Neural cell (in vitro differentiated cells): ENCODE measurements at regions not wholly inside any gene's neighbourhood (a gene's known extent, or its start where the extent isn't known, plus 50 kb on each side); places are given as distances from the start of the nearest gene placed in this dataset.

Experiments used
- CTCF ChIP-seq: fragments of 450-650 bp; IDR thresholded peaks from 2 replicates; pipeline ENCODE4 v1.5.1; 2014; ENCODE audit warnings: antibody characterized with exemption, mild to moderate bottlenecking, moderate library complexity; ENCODE audit not compliant: poor library complexity, severe bottlenecking
- EP300 ChIP-seq: fragments of 450-650 bp; conservative IDR thresholded peaks from 2 replicates; pipeline ENCODE4 v1.6.1; 2014; ENCODE audit warnings: antibody characterized with exemption, mild to moderate bottlenecking, moderate library complexity; ENCODE audit not compliant: poor library complexity, severe bottlenecking
- EZH2 ChIP-seq: fragments of 200-600, 300-800 bp; shearing (Covaris generic), sonication (generic); IDR thresholded peaks from 2 replicates; pipeline ENCODE4 v1.6.1; 2014; ENCODE audit warnings: antibody characterized with exemption, low read length, borderline replicate concordance, mild to moderate bottlenecking; ENCODE audit not compliant: insufficient read depth, poor library complexity, severe bottlenecking
- MXI1 ChIP-seq: fragments of 450-650 bp; conservative IDR thresholded peaks from 2 replicates; pipeline ENCODE4 v1.6.1; 2014; ENCODE audit warnings: antibody characterized with exemption, mild to moderate bottlenecking; ENCODE audit not compliant: poor library complexity, severe bottlenecking
- POLR2AphosphoS5 ChIP-seq: IDR thresholded peaks from 2 replicates; pipeline ENCODE4 v1.6.1; 2012
- RAD21 ChIP-seq: fragments of 450-650 bp; conservative IDR thresholded peaks from 2 replicates; pipeline ENCODE4 v1.6.1; 2014; ENCODE audit warnings: antibody characterized with exemption, mild to moderate bottlenecking, moderate library complexity
- SMC3 ChIP-seq: fragments of 450-650 bp; conservative IDR thresholded peaks from 2 replicates; pipeline ENCODE4 v1.6.1; 2014; ENCODE audit warnings: antibody characterized with exemption, mild to moderate bottlenecking, moderate library complexity; ENCODE audit not compliant: poor library complexity
- TAF1 ChIP-seq: IDR thresholded peaks from 2 replicates; pipeline ENCODE4 v1.6.1; 2012; ENCODE audit warnings: low read depth
- TF ChIP-seq, protein P1 (sequence below): IDR thresholded peaks from 2 replicates; pipeline ENCODE4 v1.6.1; 2012; ENCODE audit warnings: borderline replicate concordance

- no peak for TF ChIP-seq CTCF
- TF ChIP-seq EP300 = no peak
- TF ChIP-seq EZH2 = no peak
- no peak for TF ChIP-seq TAF1
- TF ChIP-seq POLR2AphosphoS5 = no peak
- TF ChIP-seq MXI1 = no peak
- TF ChIP-seq SMC3 = no peak
- TF ChIP-seq, protein P1, sequence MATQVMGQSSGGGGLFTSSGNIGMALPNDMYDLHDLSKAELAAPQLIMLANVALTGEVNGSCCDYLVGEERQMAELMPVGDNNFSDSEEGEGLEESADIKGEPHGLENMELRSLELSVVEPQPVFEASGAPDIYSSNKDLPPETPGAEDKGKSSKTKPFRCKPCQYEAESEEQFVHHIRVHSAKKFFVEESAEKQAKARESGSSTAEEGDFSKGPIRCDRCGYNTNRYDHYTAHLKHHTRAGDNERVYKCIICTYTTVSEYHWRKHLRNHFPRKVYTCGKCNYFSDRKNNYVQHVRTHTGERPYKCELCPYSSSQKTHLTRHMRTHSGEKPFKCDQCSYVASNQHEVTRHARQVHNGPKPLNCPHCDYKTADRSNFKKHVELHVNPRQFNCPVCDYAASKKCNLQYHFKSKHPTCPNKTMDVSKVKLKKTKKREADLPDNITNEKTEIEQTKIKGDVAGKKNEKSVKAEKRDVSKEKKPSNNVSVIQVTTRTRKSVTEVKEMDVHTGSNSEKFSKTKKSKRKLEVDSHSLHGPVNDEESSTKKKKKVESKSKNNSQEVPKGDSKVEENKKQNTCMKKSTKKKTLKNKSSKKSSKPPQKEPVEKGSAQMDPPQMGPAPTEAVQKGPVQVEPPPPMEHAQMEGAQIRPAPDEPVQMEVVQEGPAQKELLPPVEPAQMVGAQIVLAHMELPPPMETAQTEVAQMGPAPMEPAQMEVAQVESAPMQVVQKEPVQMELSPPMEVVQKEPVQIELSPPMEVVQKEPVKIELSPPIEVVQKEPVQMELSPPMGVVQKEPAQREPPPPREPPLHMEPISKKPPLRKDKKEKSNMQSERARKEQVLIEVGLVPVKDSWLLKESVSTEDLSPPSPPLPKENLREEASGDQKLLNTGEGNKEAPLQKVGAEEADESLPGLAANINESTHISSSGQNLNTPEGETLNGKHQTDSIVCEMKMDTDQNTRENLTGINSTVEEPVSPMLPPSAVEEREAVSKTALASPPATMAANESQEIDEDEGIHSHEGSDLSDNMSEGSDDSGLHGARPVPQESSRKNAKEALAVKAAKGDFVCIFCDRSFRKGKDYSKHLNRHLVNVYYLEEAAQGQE = no peak
- no peak for TF ChIP-seq RAD21
Observed at GRCh38 chr16:6008670-6009069, 911.1 kb upstream of the EEF2KMT start.
